MCF 10A (cell line): ENCODE measurements at regions not wholly inside any gene's neighbourhood (a gene's known extent, or its start where the extent isn't known, plus 50 kb on each side); places are given as distances from the start of the nearest gene placed in this dataset.

ENCODE experiments used
- BruUV-seq: library from RNA; stranded (reverse); fragments of 400-500 nt; replicated peaks from 2 replicates; lab custom pipeline; 2021; lab: Mats Ljungman, UMichigan
- CTCF ChIA-PET: fragments of 300-600 bp; sonication (Branson Sonifier 250); formaldehyde crosslinking; extraction: SDS; loops from one replicate; lab custom pipeline; 2021; ENCODE audit warnings: antibody characterized with exemption, inconsistent platforms; lab: Yijun Ruan, JAX
- POLR2A ChIA-PET: fragments of 300-600, 350-650 bp; sonication (Branson Sonifier 250); formaldehyde crosslinking; extraction: SDS; loops from one replicate; lab custom pipeline; 2020; ENCODE audit warnings: antibody characterized with exemption, inconsistent platforms; lab: Yijun Ruan, JAX
- DNase-seq: peaks from one replicate; pipeline ENCODE4 v3.0.0-alpha.2; 2018; ENCODE audit not compliant: unreplicated experiment
- H3K27ac Mint-ChIP-seq: one replicate; pipeline ENCODE4 v1.8.0; 2022; ENCODE audit warnings: mild to moderate bottlenecking, low read depth, mixed read lengths; ENCODE audit not compliant: unreplicated experiment
- H3K27me3 Mint-ChIP-seq: one replicate; pipeline ENCODE4 v1.8.0; 2022; ENCODE audit warnings: mixed read lengths; ENCODE audit not compliant: insufficient read depth, unreplicated experiment
- H3K36me3 Mint-ChIP-seq: one replicate; pipeline ENCODE4 v1.8.0; 2022; ENCODE audit warnings: mild to moderate bottlenecking, moderate library complexity, mixed read lengths; ENCODE audit not compliant: insufficient read depth, unreplicated experiment
- H3K4me1 Mint-ChIP-seq: one replicate; pipeline ENCODE4 v1.8.0; 2022; ENCODE audit warnings: mixed read lengths; ENCODE audit not compliant: insufficient read depth, unreplicated experiment
- H3K4me3 Mint-ChIP-seq: one replicate; pipeline ENCODE4 v1.8.0; 2022; ENCODE audit warnings: mild to moderate bottlenecking, moderate library complexity, mixed read lengths; ENCODE audit not compliant: unreplicated experiment
- H3K9me3 Mint-ChIP-seq: one replicate; pipeline ENCODE4 v1.8.0; 2022; ENCODE audit warnings: mixed read lengths; ENCODE audit not compliant: unreplicated experiment
- intact Hi-C: fragments of 100-400 bp; cut with micrococcal nuclease; formaldehyde crosslinking; loops from 2 replicates; pipeline ENCODE4 v1.14.1; 2022
- TF ChIP-seq, protein P1 (sequence below): fragments of 200-600 bp; IDR thresholded peaks from one replicate; pipeline ENCODE4 v1.8.0; 2022; ENCODE audit warnings: antibody characterized with exemption, mild to moderate bottlenecking; ENCODE audit not compliant: unreplicated experiment

DNA sequence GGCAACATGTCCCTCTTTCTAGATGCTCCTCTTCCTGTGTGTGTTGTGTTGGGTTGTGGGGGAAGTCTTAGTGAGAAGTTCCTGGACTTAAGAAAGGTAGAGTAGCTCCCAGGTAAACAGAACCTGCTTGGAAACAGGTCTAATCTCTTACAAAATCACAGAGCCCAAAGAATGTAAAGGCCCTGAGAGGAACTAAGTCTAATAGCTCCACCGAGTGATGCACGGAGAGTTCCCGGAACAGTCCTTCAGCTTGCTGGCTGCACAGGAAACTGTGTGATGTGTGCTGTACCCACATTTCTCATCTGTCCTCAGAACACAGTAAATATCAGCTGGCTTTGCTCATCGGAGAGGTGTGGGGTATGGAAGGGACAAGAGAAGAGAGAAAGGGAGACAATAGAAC is 182.6 kb upstream of the LYZL1 start:
- Mint-ChIP-seq H3K27ac (no peak overlapping the region), H3K36me3 (no peaks in the 10 kb centered on the region)
- POLR2A ChIA-PET, result interaction anchor here (0.7 kb wide), 1 partner anchor 14 kb away, joined by 3 read pairs; no protein-coding TSS in a partner anchor

DNA sequence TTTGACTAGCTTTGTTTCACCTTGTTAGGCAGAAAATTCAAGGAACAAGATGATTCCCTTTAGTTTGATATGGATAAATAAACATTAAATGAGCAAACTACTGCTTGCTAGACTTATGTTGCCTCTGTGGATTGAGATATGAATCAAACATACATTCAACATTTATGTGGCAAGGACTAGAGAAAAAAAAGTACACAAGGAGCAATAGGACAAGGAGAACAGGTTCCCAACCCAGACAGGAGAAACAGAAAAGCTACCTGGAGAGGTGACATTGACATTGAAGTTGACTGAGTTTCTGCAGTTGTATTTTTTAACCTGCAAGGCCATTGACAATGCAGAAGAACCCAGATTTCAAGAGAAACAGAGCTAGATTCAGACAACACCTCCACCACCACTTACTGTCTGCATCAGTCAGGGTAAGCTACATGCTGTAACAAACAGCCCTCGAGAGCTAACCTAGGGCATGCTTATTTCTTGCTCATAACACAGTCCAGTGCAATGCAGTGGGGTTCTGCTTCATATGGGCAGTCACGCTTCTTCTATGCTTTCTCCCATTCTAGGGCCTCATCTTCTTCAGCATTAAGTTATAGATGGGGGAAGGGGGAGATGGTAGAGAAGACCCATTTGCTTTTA is 180.9 kb upstream of the LYZL1 start:
- no peak overlapping the region for H3K4me3 Mint-ChIP-seq
- peaks cover 12% of the 10 kb centered on the region for H3K4me1 Mint-ChIP-seq
- no TSS peak for BruUV-seq
- CTCF ChIA-PET, result interaction anchor here (0.9 to 2.2 kb wide), 2 partner anchors 11 to 23 kb away, joined by 3 to 6 read pairs; no protein-coding TSS in a partner anchor
- H3K36me3 Mint-ChIP-seq, result no peaks in the 10 kb centered on the region
- intact Hi-C loops, result no loop called here
- TF ChIP-seq, protein P1, sequence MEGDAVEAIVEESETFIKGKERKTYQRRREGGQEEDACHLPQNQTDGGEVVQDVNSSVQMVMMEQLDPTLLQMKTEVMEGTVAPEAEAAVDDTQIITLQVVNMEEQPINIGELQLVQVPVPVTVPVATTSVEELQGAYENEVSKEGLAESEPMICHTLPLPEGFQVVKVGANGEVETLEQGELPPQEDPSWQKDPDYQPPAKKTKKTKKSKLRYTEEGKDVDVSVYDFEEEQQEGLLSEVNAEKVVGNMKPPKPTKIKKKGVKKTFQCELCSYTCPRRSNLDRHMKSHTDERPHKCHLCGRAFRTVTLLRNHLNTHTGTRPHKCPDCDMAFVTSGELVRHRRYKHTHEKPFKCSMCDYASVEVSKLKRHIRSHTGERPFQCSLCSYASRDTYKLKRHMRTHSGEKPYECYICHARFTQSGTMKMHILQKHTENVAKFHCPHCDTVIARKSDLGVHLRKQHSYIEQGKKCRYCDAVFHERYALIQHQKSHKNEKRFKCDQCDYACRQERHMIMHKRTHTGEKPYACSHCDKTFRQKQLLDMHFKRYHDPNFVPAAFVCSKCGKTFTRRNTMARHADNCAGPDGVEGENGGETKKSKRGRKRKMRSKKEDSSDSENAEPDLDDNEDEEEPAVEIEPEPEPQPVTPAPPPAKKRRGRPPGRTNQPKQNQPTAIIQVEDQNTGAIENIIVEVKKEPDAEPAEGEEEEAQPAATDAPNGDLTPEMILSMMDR, result no peak
- POLR2A ChIA-PET, result interaction anchor here (1.1 kb wide), 1 partner anchor 12 kb away, joined by 3 read pairs; no protein-coding TSS in a partner anchor
- no peak overlapping the region for H3K27ac Mint-ChIP-seq
- H3K9me3 Mint-ChIP-seq, result no peaks in the 10 kb centered on the region
- H3K27me3 Mint-ChIP-seq, result no peaks in the 10 kb centered on the region
- no peak for DNase-seq

More for the DNA sequence above, 182.6 kb upstream of the LYZL1 start:
- TF ChIP-seq, protein P1, result no peak
- intact Hi-C loops, result no loop called here
- no peak for DNase-seq
- Mint-ChIP-seq H3K4me1 (peaks cover 22% of the 10 kb centered on the region), H3K9me3 (no peaks in the 10 kb centered on the region), H3K4me3 (no peak overlapping the region), H3K27me3 (no peaks in the 10 kb centered on the region)
- CTCF ChIA-PET, result interaction anchor here (0.7 to 1.0 kb wide), 3 partner anchors 20 to 442 kb away, joined by 3 read pairs; no protein-coding TSS in a partner anchor
- no TSS peak for BruUV-seq

DNA sequence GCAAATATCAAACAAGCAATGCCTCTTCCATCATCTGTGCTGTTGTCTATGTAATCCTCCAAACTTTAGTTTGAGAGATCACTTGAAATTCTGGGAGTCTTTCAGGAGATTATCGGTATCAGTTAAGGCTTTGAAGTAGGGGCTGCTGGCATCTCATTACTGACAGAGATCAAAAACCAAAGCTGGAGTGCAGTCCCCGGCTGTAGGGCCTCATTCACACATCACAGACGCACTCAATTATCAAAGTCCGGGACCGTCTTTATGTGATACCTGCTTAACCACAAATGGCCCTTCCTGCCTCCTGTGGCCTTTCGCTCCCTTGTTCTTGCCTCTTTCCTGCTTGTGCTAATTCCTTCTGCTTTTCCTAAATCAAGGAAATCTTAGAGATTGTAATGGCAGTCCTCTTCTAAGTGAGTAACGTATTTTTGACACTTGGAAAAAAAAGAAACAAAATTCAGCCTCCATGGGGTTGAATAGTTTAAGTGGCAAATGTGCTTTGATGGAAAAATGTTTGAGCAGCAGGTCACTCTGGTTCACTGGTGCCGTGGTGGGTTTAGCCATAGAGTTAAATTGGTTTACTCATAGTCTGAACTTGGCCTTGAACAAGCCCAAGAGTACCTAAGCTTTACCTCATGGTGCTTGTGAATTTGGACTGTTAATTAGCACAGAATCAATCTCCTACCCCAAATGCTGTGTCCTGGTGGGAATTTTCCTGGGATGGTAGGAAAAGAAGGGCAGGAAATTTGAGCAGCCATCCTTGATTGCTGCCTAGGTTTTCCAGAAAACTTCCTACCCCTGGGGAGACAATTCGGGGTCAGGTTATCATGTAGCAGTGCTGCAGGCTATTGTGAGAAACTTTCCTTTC is 178.9 kb upstream of the LYZL1 start:
- TF ChIP-seq, protein P1, result no peak
- H3K27me3 Mint-ChIP-seq, result no peaks in the 10 kb centered on the region
- H3K4me3 Mint-ChIP-seq, result no peak overlapping the region
- CTCF ChIA-PET, result interaction anchor here (0.9 kb wide), 1 partner anchor 21 kb away, joined by 3 read pairs; no protein-coding TSS in a partner anchor
- H3K4me1 Mint-ChIP-seq, result peaks cover 12% of the 10 kb centered on the region
- no peak overlapping the region for H3K27ac Mint-ChIP-seq
- POLR2A ChIA-PET, result no interaction called here
- H3K36me3 Mint-ChIP-seq, result no peaks in the 10 kb centered on the region
- intact Hi-C loops, result loop anchor here (10.0 kb wide), 1 partner anchor 45 kb away; no protein-coding TSS in a partner anchor
- no TSS peak for BruUV-seq
- H3K9me3 Mint-ChIP-seq, result no peaks in the 10 kb centered on the region
- no peak for DNase-seq
